Stimulated activated CD4-positive, alpha-beta T cell treated with anti-CD3 and anti-CD28 coated beads, Interleukin-4, amount 100 ng/mL, for 4 hours (primary cell): ENCODE measurements at regions not wholly inside any gene's neighbourhood (a gene's known extent, or its start where the extent isn't known, plus 50 kb on each side); places are given as distances from the start of the nearest gene placed in this dataset.

Experiments used
- DNase-seq, 2 experiments: peaks; one replicate each; pipeline ENCODE4 v3.0.0-alpha.2; 2020

GRCh38 chr7:38002689-38003088 lies 82.2 kb downstream of the EPDR1 start:
- no peak for DNase-seq

- DNase-seq = no peak
These were observed 86.1 kb downstream of the EPDR1 start for GRCh38 chr7:38006559-38006958.

GRCh38 chr7:38007096-38007495 lies 86.7 kb downstream of the EPDR1 start:
- no peak for DNase-seq

GRCh38 chr7:38013246-38013645 lies 92.8 kb downstream of the EPDR1 start:
- DNase-seq = no peak

- no peak for DNase-seq
These were observed 96.1 kb downstream of the EPDR1 start for GRCh38 chr7:38016567-38016966.

- no peak for DNase-seq
These were observed 96.9 kb downstream of the EPDR1 start for GRCh38 chr7:38017320-38017719.

- no peak for DNase-seq
These were observed 99.8 kb downstream of the EPDR1 start for GRCh38 chr7:38020121-38020785.

GRCh38 chr7:38021892-38022291 lies 101.5 kb downstream of the EPDR1 start:
- DNase-seq = no peak

- DNase-seq = no peak
These were observed 105.4 kb downstream of the EPDR1 start for GRCh38 chr7:38025815-38026214.

- DNase-seq = no peak
These were observed 107.5 kb downstream of the EPDR1 start for GRCh38 chr7:38027884-38028455.

- no peak for DNase-seq
These were observed 113.8 kb downstream of the EPDR1 start for GRCh38 chr7:38034062-38034908.

- DNase-seq = no peak
These were observed 120.4 kb downstream of the EPDR1 start for GRCh38 chr7:38040831-38041230.

- no peak for DNase-seq
These were observed 128.4 kb upstream of the STARD3NL start for GRCh38 chr7:38049679-38050078.

GRCh38 chr7:38051311-38051710 lies 126.7 kb upstream of the STARD3NL start:
- DNase-seq = no peak

- no peak for DNase-seq
These were observed 126.3 kb upstream of the STARD3NL start for GRCh38 chr7:38051786-38052185.

GRCh38 chr7:38052786-38053185 lies 125.3 kb upstream of the STARD3NL start:
- no peak for DNase-seq

GRCh38 chr7:38054199-38054598 lies 123.8 kb upstream of the STARD3NL start:
- no peak for DNase-seq

- DNase-seq = no peak
These were observed 120.2 kb upstream of the STARD3NL start for GRCh38 chr7:38057829-38058228.

- DNase-seq = no peak
These were observed 117.9 kb upstream of the STARD3NL start for GRCh38 chr7:38060116-38060515.

GRCh38 chr7:38060637-38061036 lies 117.4 kb upstream of the STARD3NL start:
- DNase-seq = no peak

GRCh38 chr7:38066391-38066790 lies 111.7 kb upstream of the STARD3NL start:
- DNase-seq = no peak

GRCh38 chr7:38068461-38068860 lies 109.6 kb upstream of the STARD3NL start:
- DNase-seq = no peak

- DNase-seq = no peak
These were observed 109.0 kb upstream of the STARD3NL start for GRCh38 chr7:38069052-38069451.

- no peak for DNase-seq
These were observed 107.3 kb upstream of the STARD3NL start for GRCh38 chr7:38070718-38071117.
